ENCODE measurements at regions not wholly inside any gene's neighbourhood (a gene's known extent, or its start where the extent isn't known, plus 50 kb on each side); places are given as distances from the start of the nearest gene placed in this dataset.
"Not testable (repeated sequence)": the region's sequence is repeated elsewhere in the genome, so short reads cannot be mapped to it uniquely, and the experiment has no call there.

DNA sequence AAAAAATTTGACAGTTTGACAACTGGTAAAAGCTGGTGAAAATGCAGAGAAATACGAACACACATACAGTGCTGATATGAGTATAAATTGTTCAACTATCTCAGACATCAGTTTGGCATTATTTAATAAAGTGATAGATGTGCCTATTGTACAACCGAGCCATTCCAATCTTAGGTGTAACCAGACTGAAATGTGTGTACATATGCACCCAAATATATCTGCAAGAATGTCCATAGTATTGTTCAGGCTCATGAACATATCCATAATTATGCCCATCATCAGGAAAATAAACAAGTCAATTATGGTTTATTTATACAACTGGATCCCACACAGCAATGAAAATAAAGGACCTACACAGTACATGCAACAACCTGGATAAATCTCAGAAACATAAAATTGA is 188.9 kb upstream of the DDX53 start:
- no peak for DNase-seq (ENCODE audit: low spot score in 2 of 2)
- TF ChIP-seq POLR2A (IDR thresholded peaks at IDR 0.05): no peak
- TF ChIP-seq, protein P1, sequence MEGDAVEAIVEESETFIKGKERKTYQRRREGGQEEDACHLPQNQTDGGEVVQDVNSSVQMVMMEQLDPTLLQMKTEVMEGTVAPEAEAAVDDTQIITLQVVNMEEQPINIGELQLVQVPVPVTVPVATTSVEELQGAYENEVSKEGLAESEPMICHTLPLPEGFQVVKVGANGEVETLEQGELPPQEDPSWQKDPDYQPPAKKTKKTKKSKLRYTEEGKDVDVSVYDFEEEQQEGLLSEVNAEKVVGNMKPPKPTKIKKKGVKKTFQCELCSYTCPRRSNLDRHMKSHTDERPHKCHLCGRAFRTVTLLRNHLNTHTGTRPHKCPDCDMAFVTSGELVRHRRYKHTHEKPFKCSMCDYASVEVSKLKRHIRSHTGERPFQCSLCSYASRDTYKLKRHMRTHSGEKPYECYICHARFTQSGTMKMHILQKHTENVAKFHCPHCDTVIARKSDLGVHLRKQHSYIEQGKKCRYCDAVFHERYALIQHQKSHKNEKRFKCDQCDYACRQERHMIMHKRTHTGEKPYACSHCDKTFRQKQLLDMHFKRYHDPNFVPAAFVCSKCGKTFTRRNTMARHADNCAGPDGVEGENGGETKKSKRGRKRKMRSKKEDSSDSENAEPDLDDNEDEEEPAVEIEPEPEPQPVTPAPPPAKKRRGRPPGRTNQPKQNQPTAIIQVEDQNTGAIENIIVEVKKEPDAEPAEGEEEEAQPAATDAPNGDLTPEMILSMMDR (IDR thresholded peaks at IDR 0.05): no peak
- H3K4me3 ChIP-seq (ENCODE audit: low read depth, poor library complexity, severe bottlenecking): no peak overlapping the region
- intact Hi-C loops (cut with DNase I; ENCODE audit: low total_unique reads): no loop called here
- 40 to 46% methylated on average over 2 of the region's 2 CpGs for WGBS, 2 donors

GRCh38 chrX:22818061-22818460 is 181.7 kb upstream of the DDX53 start:
- DNase-seq (ENCODE audit: low spot score in 2 of 2): no peak
- intact Hi-C loops (cut with DNase I; ENCODE audit: low total_unique reads): no loop called here
- no peak for TF ChIP-seq POLR2A (IDR thresholded peaks at IDR 0.05)
- H3K4me3 ChIP-seq (ENCODE audit: low read depth, poor library complexity, severe bottlenecking): no peak overlapping the region

DNA sequence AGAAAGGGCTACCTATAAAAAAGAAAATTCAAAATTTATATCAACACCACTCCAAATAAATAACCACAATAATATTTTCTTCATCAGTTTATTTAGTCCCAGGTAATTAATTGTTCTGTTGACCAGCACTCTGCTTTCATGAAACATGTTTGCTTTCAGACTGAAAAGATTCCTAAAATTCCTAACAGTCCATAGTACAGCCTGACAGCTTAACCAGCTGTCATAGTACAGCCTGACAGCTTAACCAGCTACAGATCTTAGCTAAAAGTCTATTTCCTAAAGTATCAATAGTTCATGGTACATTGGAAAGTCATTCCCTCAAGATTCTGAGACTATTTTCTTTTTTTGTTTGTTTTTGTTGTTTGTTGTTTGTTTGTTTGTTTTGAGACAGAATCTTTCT is 144.1 kb upstream of the DDX53 start:
- no peak for TF ChIP-seq POLR2A (IDR thresholded peaks at IDR 0.05)
- TF ChIP-seq, protein P1 (IDR thresholded peaks at IDR 0.05): no peak
- intact Hi-C loops (cut with DNase I; ENCODE audit: low total_unique reads): no loop called here
- no peak for DNase-seq (ENCODE audit: low spot score in 2 of 2)
- H3K4me3 ChIP-seq (ENCODE audit: low read depth, poor library complexity, severe bottlenecking): no peak overlapping the region

DNA sequence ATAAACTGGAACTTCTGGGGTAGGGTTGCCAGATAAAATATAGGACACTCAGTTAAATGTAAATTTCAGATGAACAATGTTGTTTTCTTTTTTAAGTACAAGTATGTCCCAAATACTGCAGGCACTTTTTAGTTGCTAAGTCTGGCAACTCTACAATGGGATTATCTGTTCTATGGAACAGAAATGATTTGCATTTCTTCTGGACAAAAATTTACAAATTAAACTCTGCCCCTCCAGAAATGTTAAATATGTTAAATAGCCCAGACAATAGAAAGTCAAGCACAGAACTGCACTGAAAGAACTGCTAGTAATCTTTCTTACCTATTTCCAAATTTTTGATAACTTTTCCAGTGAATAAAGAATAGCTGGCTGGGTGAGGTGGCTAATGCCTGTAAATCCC is 140.1 kb upstream of the DDX53 start:
- intact Hi-C loops (cut with DNase I; ENCODE audit: low total_unique reads): no loop called here
- TF ChIP-seq, protein P1 (IDR thresholded peaks at IDR 0.05): no peak
- TF ChIP-seq POLR2A (IDR thresholded peaks at IDR 0.05): no peak
- no peak for DNase-seq (ENCODE audit: low spot score in 2 of 2)
- no peak overlapping the region for H3K4me3 ChIP-seq (ENCODE audit: low read depth, poor library complexity, severe bottlenecking)

DNA sequence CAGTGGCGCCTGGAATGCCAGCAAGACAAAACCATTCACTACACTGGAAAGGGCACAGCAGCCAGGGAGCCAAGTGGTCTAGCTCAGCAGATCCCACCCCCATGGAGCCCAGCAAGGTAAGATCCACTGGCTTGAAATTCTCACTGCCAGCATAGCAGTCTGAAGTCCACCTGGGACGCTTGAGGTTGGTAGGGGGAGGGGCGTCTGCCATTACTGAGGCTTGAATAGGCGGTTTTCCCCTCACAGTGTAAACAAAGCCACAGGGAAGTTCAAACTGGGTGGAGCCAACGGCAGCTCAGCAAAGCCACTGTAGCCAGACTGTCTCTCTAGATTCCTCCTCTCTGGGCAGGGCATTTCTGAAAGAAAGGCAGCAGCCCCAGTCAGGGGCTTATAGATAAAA is 133.0 kb upstream of the DDX53 start:
- intact Hi-C loops (cut with DNase I; ENCODE audit: low total_unique reads); H3K4me3 ChIP-seq (ENCODE audit: low read depth, poor library complexity, severe bottlenecking); DNase-seq (ENCODE audit: low spot score in 2 of 2): not testable (repeated sequence)
- 48 to 66% methylated on average over 5 of the region's 5 CpGs for WGBS, 2 donors

- 37 to 72% methylated on average over 2 of the region's 2 CpGs for WGBS, 2 donors
- DNase-seq (ENCODE audit: low spot score in 2 of 2): no peak
- no peak overlapping the region for H3K4me3 ChIP-seq (ENCODE audit: low read depth, poor library complexity, severe bottlenecking)
- no peak for TF ChIP-seq POLR2A (IDR thresholded peaks at IDR 0.05)
- TF ChIP-seq, protein P1 (IDR thresholded peaks at IDR 0.05): no peak
- intact Hi-C loops (cut with DNase I; ENCODE audit: low total_unique reads): no loop called here
Measured at GRCh38 chrX:22882543-22882942, 117.2 kb upstream of the DDX53 start.

- WGBS, 2 donors: 32 to 41% methylated on average over 3 of the region's 3 CpGs
- intact Hi-C loops (cut with DNase I; ENCODE audit: low total_unique reads): no loop called here
- DNase-seq (ENCODE audit: low spot score in 2 of 2): no peak
- TF ChIP-seq POLR2A (IDR thresholded peaks at IDR 0.05): no peak
- TF ChIP-seq, protein P1 (IDR thresholded peaks at IDR 0.05): no peak
- H3K4me3 ChIP-seq (ENCODE audit: low read depth, poor library complexity, severe bottlenecking): no peak overlapping the region
Measured at GRCh38 chrX:22889819-22890218, 109.9 kb upstream of the DDX53 start.

All from lower leg skin (tissue), 4 donors.